ENCODE measurements at regions not wholly inside any gene's neighbourhood (a gene's known extent, or its start where the extent isn't known, plus 50 kb on each side); places are given as distances from the start of the nearest gene placed in this dataset.

DNA sequence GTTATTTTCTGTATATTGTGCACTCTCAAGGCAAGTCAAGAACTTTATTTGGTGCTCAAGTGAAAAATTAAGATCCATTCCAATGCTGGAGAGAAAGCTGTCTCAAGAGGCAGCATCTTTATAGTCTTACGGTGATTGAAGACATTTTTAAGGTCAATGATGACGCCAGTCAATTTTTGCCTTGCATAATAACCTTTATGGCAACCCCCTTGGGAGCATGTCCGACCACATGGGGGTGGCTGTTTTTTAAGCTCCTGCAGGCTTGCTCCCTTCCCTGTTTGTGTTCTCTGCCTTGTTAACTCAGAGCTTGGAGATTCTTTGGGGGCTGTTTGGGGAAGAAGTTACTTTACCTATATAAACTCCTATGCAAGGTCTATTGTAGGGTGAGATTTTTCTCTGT is 109.6 kb upstream of the FERMT1 start:
- ATAC-seq (no peak), DNase-seq (ENCODE audit: low read depth, low spot score) (no peak)
- POLR2A ChIA-PET, result no interaction called here
- H2AFZ ChIP-seq (ENCODE audit: low read depth, low read length, poor library complexity, severe bottlenecking), result no peak overlapping the region
- H3K4me2 ChIP-seq (ENCODE audit: low read length), result no peak overlapping the region
- no peaks in the 10 kb centered on the region for H3K9me3 ChIP-seq (ENCODE audit: control insufficient read depth in 1 of 2, insufficient read depth in 1 of 2, low read depth in 1 of 2, low read length in 2 of 2)
- H3K79me2 ChIP-seq (ENCODE audit: insufficient read depth, low read length), result no peaks in the 10 kb centered on the region
- no peaks in the 10 kb centered on the region for H3K4me1 ChIP-seq (ENCODE audit: control insufficient read depth in 1 of 2, insufficient read depth in 2 of 2, low read length in 2 of 2)
- no peaks in the 10 kb centered on the region for H4K20me1 ChIP-seq (ENCODE audit: insufficient read depth)
- CTCF ChIA-PET, result no interaction called here
- TF ChIP-seq JUND (IDR thresholded peaks at IDR 0.05) (no peak), ZFX (IDR thresholded peaks at IDR 0.05) (no peak), POLR2AphosphoS5 (IDR thresholded peaks at IDR 0.05; ENCODE audit: low read depth, low read length) (no peak), YY1 (IDR thresholded peaks at IDR 0.05; ENCODE audit: extremely low read depth, insufficient replicate concordance, low read depth, low read length) (no peak), RAD21 (IDR thresholded peaks at IDR 0.05; ENCODE audit: low read depth) (no peak), EGR1 (IDR thresholded peaks at IDR 0.05; ENCODE audit: low read depth) (no peak), ATF3 (IDR thresholded peaks at IDR 0.05) (no peak)
- TF ChIP-seq, protein P1, sequence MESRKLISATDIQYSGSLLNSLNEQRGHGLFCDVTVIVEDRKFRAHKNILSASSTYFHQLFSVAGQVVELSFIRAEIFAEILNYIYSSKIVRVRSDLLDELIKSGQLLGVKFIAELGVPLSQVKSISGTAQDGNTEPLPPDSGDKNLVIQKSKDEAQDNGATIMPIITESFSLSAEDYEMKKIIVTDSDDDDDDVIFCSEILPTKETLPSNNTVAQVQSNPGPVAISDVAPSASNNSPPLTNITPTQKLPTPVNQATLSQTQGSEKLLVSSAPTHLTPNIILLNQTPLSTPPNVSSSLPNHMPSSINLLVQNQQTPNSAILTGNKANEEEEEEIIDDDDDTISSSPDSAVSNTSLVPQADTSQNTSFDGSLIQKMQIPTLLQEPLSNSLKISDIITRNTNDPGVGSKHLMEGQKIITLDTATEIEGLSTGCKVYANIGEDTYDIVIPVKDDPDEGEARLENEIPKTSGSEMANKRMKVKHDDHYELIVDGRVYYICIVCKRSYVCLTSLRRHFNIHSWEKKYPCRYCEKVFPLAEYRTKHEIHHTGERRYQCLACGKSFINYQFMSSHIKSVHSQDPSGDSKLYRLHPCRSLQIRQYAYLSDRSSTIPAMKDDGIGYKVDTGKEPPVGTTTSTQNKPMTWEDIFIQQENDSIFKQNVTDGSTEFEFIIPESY (IDR thresholded peaks at IDR 0.05; ENCODE audit: extremely low read depth, insufficient replicate concordance, low read length), result no peak
- no peaks in the 10 kb centered on the region for H3K36me3 ChIP-seq (ENCODE audit: control insufficient read depth in 1 of 2, insufficient read depth in 2 of 2, low read length in 2 of 2)
- RAD21 ChIA-PET (ENCODE audit: low non-redundant PET in 1 of 2, low total read pairs in 2 of 2, uncharacterized antibody in 2 of 2, unreplicated experiment in 2 of 2), result no interaction called here
- no TSS peak for BruUV-seq (replicated peaks)
- no peaks in the 10 kb centered on the region for H3K9me2 ChIP-seq (ENCODE audit: insufficient read depth)
- intact Hi-C loops (cut with micrococcal nuclease), result no loop called here
- H3K4me3 ChIP-seq (replicated peaks in 1 of 2; ENCODE audit: low read depth in 1 of 2, low read length in 2 of 2), result no peak overlapping the region
- no peak overlapping the region for H3K9ac ChIP-seq (ENCODE audit: low read length)
- H3K27ac ChIP-seq (ENCODE audit: low read depth, low read length), result no peak overlapping the region
- H3K27me3 ChIP-seq (ENCODE audit: insufficient read depth, low read length), result no peaks in the 10 kb centered on the region

- Histone ChIP-seq H3K4me1 (ENCODE audit: control insufficient read depth in 1 of 2, insufficient read depth in 2 of 2, low read length in 2 of 2) (no peaks in the 10 kb centered on the region), H3K9me3 (ENCODE audit: control insufficient read depth in 1 of 2, insufficient read depth in 1 of 2, low read depth in 1 of 2, low read length in 2 of 2) (no peaks in the 10 kb centered on the region), H2AFZ (ENCODE audit: low read depth, low read length, poor library complexity, severe bottlenecking) (no peak overlapping the region), H3K79me2 (ENCODE audit: insufficient read depth, low read length) (no peaks in the 10 kb centered on the region), H3K9ac (ENCODE audit: low read length) (no peak overlapping the region), H3K9me2 (ENCODE audit: insufficient read depth) (no peaks in the 10 kb centered on the region), H4K20me1 (ENCODE audit: insufficient read depth) (no peaks in the 10 kb centered on the region), H3K36me3 (ENCODE audit: control insufficient read depth in 1 of 2, insufficient read depth in 2 of 2, low read length in 2 of 2) (no peaks in the 10 kb centered on the region), H3K4me3 (replicated peaks in 1 of 2; ENCODE audit: low read depth in 1 of 2, low read length in 2 of 2) (no peak overlapping the region), H3K27ac (ENCODE audit: low read depth, low read length) (no peak overlapping the region), H3K27me3 (ENCODE audit: insufficient read depth, low read length) (0 out of 2 replicates have a peak, but pooled peaks cover 1% of the 10 kb centered on the region), H3K4me2 (ENCODE audit: low read length) (no peak overlapping the region)
- intact Hi-C loops (cut with micrococcal nuclease), result no loop called here
- no peak for ATAC-seq
- RAD21 ChIA-PET (ENCODE audit: low non-redundant PET in 1 of 2, low total read pairs in 2 of 2, uncharacterized antibody in 2 of 2, unreplicated experiment in 2 of 2), result no interaction called here
- no peak for DNase-seq (ENCODE audit: low read depth, low spot score)
- POLR2A ChIA-PET, result no interaction called here
- CTCF ChIA-PET, result no interaction called here
- BruUV-seq (replicated peaks), result no TSS peak
- no peak for TF ChIP-seq SP1 (IDR thresholded peaks at IDR 0.05; ENCODE audit: low read depth)
- TF ChIP-seq, protein P2, sequence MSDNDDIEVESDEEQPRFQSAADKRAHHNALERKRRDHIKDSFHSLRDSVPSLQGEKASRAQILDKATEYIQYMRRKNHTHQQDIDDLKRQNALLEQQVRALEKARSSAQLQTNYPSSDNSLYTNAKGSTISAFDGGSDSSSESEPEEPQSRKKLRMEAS (IDR thresholded peaks at IDR 0.05), result no peak
- no peak for TF ChIP-seq RAD21 (IDR thresholded peaks at IDR 0.05; ENCODE audit: low read depth)
- TF ChIP-seq ZNF274 (IDR thresholded peaks at IDR 0.05; ENCODE audit: low read depth, low read length), result no peak
- no peak for TF ChIP-seq CEBPB (IDR thresholded peaks at IDR 0.05; ENCODE audit: low read depth)
- TF ChIP-seq SIN3A (IDR thresholded peaks at IDR 0.05; ENCODE audit: low read depth), result no peak
- no peak for TF ChIP-seq CTCF (IDR thresholded peaks at IDR 0.05 in 2 of 3, conservative IDR thresholded peaks at IDR 0.05 in 1 of 3; ENCODE audit: borderline replicate concordance in 1 of 3, insufficient read depth in 1 of 3, low read depth in 2 of 3, low read length in 2 of 3)
- TF ChIP-seq FOSL1 (IDR thresholded peaks at IDR 0.05; ENCODE audit: low read depth), result no peak
- TF ChIP-seq, protein P1 (IDR thresholded peaks at IDR 0.05; ENCODE audit: extremely low read depth, insufficient replicate concordance, low read length), result no peak
- TF ChIP-seq ZFX (IDR thresholded peaks at IDR 0.05), result no peak
These were observed 108.7 kb upstream of the FERMT1 start for GRCh38 chr20:6231556-6231955.

All from HCT116 (cell line).